ENCODE measurements at regions not wholly inside any gene's neighbourhood (a gene's known extent, or its start where the extent isn't known, plus 50 kb on each side); places are given as distances from the start of the nearest gene placed in this dataset.

DNA sequence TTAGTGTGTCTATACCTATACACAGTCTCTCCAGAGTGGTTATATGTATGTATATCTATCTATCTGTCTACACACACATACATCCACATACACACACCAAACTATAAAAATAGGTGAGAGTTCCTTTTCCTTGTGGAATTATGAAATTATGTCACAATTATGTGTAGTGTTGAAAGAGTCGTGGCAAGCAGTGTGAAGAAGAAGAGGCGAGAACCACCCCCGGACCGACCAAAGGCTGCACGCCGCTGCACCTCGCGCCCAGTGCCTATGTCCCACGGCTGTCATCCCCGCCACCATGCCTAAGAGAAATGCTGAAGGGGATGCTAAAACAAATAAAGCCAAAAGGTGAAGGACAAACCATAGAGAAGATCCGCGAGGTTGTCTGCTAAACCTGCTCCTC lies 95.0 kb upstream of the RAP2B start:
- H3K36me3 ChIP-seq = no peaks in the 10 kb centered on the region
- intact Hi-C loops (cut with micrococcal nuclease) = no loop called here
- H3K27me3 ChIP-seq (ENCODE audit: low read depth) = no peaks in the 10 kb centered on the region
- no peak overlapping the region for H3K27ac ChIP-seq (replicated peaks)
- TF ChIP-seq CTCF (IDR thresholded peaks at IDR 0.05; ENCODE audit: borderline replicate concordance) = no peak
- no peaks in the 10 kb centered on the region for H3K4me1 ChIP-seq
- H3K4me3 ChIP-seq = no peak overlapping the region
- no peak for DNase-seq
- no peaks in the 10 kb centered on the region for H3K9me3 ChIP-seq (replicated peaks)

DNA sequence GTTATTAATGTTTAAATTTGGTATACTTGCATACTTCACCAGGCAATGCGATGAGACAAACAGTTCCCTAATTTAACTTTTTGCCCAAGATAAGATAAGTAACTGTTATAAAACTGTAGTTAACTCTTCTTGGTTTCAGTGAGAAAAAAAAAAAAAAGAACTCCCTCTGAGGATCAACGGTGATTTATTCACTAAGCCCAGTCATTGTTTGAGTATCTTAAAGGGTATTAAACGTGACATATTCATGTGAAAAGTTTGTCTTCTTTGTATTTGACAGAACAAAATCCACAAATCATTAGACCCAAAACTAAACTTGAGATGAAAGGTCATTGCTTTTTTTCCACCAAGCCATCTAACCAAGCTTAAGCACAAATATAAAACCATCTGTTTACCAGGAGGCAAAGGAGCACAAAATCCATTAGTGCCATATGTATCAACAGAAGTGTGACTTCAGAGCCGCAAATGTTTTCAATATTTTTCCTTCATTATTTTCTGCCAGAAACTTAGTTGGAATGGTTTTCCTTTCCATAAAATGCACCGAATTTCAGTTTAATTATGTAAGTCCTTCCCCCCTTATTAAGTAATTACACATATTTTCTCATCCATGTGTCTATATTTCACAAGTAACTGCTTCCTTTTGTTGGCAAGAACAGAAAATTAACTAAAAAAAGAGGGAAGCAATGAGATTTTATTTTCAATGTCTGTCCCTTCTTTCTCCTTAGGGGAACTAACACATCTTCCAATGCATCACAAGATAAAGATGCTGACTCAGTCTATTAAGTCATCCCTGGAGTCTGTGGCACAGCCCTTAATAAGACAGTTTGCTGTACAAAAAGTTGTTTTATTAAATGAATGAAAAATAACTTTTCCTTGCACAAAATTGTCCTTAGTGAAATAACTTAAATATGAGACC lies 92.2 kb upstream of the RAP2B start:
- H3K9me3 ChIP-seq (replicated peaks) = no peaks in the 10 kb centered on the region
- no peak for DNase-seq
- no peaks in the 10 kb centered on the region for H3K36me3 ChIP-seq
- no peak overlapping the region for H3K4me3 ChIP-seq
- no peaks in the 10 kb centered on the region for H3K27me3 ChIP-seq (ENCODE audit: low read depth)
- H3K4me1 ChIP-seq = no peaks in the 10 kb centered on the region
- intact Hi-C loops (cut with micrococcal nuclease) = no loop called here
- no peak for TF ChIP-seq CTCF (IDR thresholded peaks at IDR 0.05; ENCODE audit: borderline replicate concordance)
- no peak overlapping the region for H3K27ac ChIP-seq (replicated peaks)

DNA sequence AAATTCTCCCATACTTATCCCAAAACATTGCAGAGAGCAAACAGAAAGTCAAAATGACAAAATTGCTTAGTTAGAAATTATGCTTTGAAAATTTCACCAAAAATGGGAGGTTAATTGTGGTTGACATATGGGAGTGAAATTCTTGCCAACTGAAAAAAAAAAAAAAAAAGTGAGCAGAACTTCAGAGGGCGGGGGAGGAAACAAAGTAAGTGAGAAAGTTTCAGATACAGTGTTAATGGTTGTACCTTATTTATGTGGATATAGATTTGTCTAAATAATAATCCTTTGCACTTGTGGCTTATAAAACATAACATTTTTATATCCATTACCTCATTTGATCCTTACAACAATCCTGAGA lies 91.5 kb upstream of the RAP2B start:
- no peaks in the 10 kb centered on the region for H3K36me3 ChIP-seq
- H3K4me1 ChIP-seq = no peaks in the 10 kb centered on the region
- H3K9me3 ChIP-seq (replicated peaks) = no peaks in the 10 kb centered on the region
- TF ChIP-seq CTCF (IDR thresholded peaks at IDR 0.05; ENCODE audit: borderline replicate concordance) = no peak
- H3K4me3 ChIP-seq = no peak overlapping the region
- H3K27ac ChIP-seq (replicated peaks) = no peak overlapping the region
- H3K27me3 ChIP-seq (ENCODE audit: low read depth) = no peaks in the 10 kb centered on the region
- no peak for DNase-seq
- intact Hi-C loops (cut with micrococcal nuclease) = no loop called here

DNA sequence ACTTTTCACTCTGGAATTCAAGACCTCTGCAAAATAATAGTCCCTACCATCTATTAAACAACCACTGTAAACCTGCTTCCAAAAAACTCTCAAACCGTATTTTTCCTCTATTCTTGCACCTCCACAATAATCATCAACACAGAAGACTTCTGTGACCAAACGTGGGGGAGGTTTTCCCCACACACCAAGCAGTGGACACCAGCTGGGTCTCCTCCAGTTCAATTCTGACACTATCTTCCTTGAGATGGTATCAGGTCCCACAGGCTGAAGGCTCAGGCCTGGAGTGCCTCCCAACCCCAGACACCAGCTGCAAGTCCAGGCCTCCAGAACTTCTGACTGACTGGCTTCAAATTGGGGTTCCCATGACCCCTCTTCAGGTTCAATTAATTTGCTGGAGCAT lies 89.6 kb upstream of the RAP2B start:
- intact Hi-C loops (cut with micrococcal nuclease) = no loop called here
- Histone ChIP-seq H3K36me3 (no peaks in the 10 kb centered on the region), H3K4me1 (no peaks in the 10 kb centered on the region), H3K27me3 (ENCODE audit: low read depth) (no peaks in the 10 kb centered on the region), H3K9me3 (replicated peaks) (no peaks in the 10 kb centered on the region), H3K4me3 (no peak overlapping the region), H3K27ac (replicated peaks) (no peak overlapping the region)
- DNase-seq = no peak
- no peak for TF ChIP-seq CTCF (IDR thresholded peaks at IDR 0.05; ENCODE audit: borderline replicate concordance)

DNA sequence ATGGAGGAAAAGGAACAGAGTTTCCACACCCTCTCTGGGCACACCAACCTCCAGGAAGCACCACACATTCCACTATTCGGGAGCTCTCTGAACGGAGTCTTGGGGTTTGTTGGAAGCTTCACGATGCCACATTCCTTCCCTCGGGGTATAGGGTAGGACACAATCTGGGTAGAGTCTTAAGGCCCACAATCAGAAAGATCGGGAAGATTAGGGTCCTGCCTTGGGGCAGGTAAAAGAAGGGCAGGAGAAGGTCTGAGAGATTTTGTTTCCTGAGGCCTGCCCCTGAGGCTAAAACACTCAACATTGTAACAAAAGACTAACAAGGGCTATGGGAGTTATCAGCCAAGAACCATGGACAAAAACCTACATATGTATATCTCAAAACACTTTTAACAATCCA lies 89.2 kb upstream of the RAP2B start:
- no peak for DNase-seq
- intact Hi-C loops (cut with micrococcal nuclease) = no loop called here
- H3K27me3 ChIP-seq (ENCODE audit: low read depth) = no peaks in the 10 kb centered on the region
- H3K27ac ChIP-seq (replicated peaks) = no peak overlapping the region
- no peak for TF ChIP-seq CTCF (IDR thresholded peaks at IDR 0.05; ENCODE audit: borderline replicate concordance)
- H3K4me3 ChIP-seq = no peak overlapping the region
- H3K4me1 ChIP-seq = no peaks in the 10 kb centered on the region
- no peaks in the 10 kb centered on the region for H3K36me3 ChIP-seq
- no peaks in the 10 kb centered on the region for H3K9me3 ChIP-seq (replicated peaks)

All from left ventricle myocardium inferior (tissue), 1 donor.